SKM-1 treated with dmso at 0.1 percent for 144 hours (cell line): ENCODE measurements at regions not wholly inside any gene's neighbourhood (a gene's known extent, or its start where the extent isn't known, plus 50 kb on each side); places are given as distances from the start of the nearest gene placed in this dataset.
"Not testable (repeated sequence)": the region's sequence is repeated elsewhere in the genome, so short reads cannot be mapped to it uniquely, and the experiment has no call there.

ENCODE experiments used
- DNase-seq: peaks from one replicate; lab custom pipeline; 2025; ENCODE audit not compliant: unreplicated experiment; lab: John Stamatoyannopoulos, UW

GRCh38 chr1:102535829-102536505 is 539.2 kb upstream of the OLFM3 start:
- DNase-seq, result no peak

GRCh38 chr1:102531036-102531435 is 534.3 kb upstream of the OLFM3 start:
- DNase-seq, result no peak

- no peak for DNase-seq
Observed at GRCh38 chr1:102529446-102529845, 532.7 kb upstream of the OLFM3 start.

- DNase-seq, result no peak
Observed at GRCh38 chr1:102500758-102501157, 504.0 kb upstream of the OLFM3 start.

GRCh38 chr1:102498929-102499328 is 502.2 kb upstream of the OLFM3 start:
- DNase-seq, result no peak

GRCh38 chr1:102497810-102498209 is 501.1 kb upstream of the OLFM3 start:
- DNase-seq, result not testable (repeated sequence)

- no peak for DNase-seq
Observed at GRCh38 chr1:102472520-102472919, 475.8 kb upstream of the OLFM3 start.

- DNase-seq, result no peak
Observed at GRCh38 chr1:102470767-102471166, 474.0 kb upstream of the OLFM3 start.

- DNase-seq, result no peak
Observed at GRCh38 chr1:102466487-102466886, 469.8 kb upstream of the OLFM3 start.

- DNase-seq, result no peak
Observed at GRCh38 chr1:102463328-102463727, 466.6 kb upstream of the OLFM3 start.

- DNase-seq, result not testable (repeated sequence)
Observed at GRCh38 chr1:102442317-102442716, 445.6 kb upstream of the OLFM3 start.

- no peak for DNase-seq
Observed at GRCh38 chr1:102435483-102435882, 438.8 kb upstream of the OLFM3 start.

GRCh38 chr1:102434421-102434820 is 437.7 kb upstream of the OLFM3 start:
- DNase-seq, result peak; percentile 11

- no peak for DNase-seq
Observed at GRCh38 chr1:102431253-102431652, 434.5 kb upstream of the OLFM3 start.

GRCh38 chr1:102420034-102420433 is 423.3 kb upstream of the OLFM3 start:
- no peak for DNase-seq
